GM18868 (cell line): ENCODE measurements at regions not wholly inside any gene's neighbourhood (a gene's known extent, or its start where the extent isn't known, plus 50 kb on each side); places are given as distances from the start of the nearest gene placed in this dataset.
A peak's percentile ranks its signal among the peaks of the same experiment; 100 is the strongest.

Source experiments
- ATAC-seq: cut with Tn5 transposase; IDR thresholded peaks from one replicate; pipeline ENCODE4 v1.9.1; 2021; ENCODE audit warnings: mild to moderate bottlenecking, moderate library complexity; ENCODE audit not compliant: unreplicated experiment

DNA sequence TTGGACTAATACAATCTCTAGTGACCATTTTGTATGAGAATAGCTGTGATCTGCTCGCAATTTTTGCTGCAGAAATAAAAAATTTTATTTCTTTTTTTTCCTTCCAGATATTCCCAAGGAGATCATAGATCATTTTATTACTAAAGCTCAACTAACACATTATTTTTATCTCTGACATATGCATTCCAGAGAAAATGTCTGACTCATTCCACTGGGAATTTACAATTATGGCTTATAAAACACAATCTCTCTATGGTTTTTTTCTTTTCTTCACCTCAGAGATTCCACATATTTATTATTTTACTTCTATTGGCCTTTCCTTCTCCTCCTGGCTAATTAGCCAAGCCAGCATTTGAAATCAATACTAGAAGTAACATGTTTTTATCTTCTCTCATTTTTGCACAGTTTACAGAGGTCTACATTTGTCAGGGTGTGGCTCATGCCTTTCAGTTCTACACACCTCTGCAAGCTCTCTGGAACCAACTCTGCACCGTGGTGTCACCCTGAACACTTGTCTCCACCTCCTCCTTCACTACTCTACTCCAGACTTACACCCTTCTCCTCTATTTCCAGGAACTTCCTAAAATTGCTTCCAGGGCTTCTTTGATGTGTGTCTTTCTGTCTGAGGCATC is 59.8 kb upstream of the GPM6A start:
- no peak for ATAC-seq

DNA sequence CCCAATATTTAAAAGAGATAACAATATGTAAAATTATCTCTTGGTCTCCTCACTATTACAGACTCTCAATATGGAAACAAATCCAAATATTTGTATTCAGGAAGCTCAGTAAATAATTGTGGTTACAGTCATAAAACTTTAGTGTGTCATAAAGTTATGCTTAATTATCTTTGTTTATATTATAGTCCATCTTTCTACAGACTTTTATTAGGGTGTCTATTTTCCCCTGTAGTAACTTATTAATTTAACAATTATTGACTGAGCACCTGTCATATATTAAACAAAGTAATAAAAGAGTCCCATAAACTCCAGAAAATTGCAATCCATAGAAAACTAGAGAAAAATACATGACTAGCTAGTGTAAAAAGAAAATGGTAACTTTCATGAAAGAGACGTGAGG is 61.6 kb upstream of the GPM6A start:
- ATAC-seq, result no peak

DNA sequence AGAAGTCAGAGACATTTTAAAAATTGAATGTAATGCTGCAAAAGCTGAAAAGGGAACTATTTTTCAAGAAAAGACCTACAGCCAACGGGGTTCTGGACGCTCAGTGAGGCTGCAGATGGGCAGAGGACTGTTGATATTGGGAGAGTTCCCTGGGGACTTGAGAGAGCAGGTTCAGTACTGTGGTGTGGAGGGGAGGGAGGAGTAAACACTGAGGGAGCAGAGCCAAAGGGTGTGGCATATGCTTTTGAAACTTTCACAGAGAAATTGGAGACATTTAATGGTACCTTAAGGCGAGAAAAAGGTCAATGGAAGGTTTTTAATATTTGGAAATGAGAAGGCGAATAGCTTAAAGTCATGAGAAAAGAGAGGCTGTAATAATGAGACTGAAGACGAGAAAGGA is 62.2 kb upstream of the GPM6A start:
- no peak for ATAC-seq

DNA sequence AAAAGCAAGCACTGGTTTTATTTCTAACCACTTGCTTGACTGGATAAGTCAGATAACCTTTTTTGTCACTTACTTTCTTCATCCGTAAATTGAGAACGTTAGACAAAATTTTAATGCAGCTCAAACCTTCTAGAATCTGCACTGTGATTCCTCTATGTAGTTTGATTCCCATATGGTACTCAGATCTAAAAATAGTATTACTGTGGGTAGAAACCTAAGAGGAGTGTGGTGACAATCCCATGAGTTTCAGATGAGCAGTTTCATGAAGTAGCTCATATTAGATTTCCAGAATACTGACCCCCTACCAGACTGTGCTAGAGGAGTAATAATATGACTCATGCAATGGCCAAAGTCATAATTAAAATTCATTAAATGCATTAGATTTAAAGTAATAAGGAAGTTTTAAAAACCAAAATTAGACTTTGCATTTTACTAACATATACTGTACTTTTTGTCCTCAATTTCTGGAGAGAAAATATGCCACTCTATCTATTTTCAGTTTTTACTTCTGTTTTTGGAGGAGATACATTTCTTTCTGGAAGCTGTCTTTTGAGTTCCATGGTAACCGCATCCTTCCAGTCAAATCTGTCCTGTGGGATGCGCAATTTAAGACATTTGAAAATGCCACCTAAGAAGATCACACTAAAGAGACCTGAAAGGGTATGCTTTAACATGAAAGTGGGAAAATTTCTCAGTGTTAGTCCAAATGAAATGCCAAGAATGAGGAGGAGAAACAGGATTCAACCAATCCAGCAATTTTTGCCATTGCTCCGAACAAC is 64.1 kb upstream of the GPM6A start:
- no peak for ATAC-seq

DNA sequence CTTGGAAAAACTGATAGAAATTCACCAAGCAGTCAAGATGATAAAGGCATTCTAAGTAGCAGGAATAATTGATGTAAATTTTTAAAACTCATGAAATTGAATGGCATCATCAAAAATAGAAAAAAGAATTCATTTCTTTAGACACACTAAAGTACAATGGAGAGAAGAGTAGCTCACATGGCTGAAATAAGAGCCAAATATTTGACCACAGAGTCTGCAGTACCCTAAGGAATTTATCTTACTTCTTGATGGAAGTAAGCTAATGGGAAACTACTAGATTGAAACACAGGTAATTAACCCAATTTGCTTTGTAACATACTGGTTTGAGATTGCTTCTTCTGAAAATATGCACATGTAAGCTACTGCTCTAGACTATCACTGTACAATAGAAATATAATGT is 70.8 kb upstream of the GPM6A start:
- no peak for ATAC-seq

DNA sequence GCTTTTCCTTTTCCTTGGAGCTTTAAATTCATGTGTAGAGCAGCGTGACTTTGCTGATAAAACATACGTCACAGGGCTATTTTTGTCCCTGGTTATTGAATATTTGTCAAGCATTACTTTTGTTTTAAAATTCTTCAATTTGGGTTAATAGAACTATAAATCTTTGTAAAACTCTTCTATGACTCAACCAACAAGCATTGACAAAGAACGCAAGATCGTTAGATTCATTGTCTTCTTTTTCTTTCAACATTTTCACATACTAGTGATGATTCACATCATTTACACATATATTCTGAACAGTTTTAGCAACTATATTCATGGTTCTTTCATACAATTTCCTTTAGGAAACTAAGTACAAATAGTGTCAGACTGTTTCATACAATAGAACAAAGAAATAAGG is 72.0 kb upstream of the GPM6A start:
- ATAC-seq, result no peak

DNA sequence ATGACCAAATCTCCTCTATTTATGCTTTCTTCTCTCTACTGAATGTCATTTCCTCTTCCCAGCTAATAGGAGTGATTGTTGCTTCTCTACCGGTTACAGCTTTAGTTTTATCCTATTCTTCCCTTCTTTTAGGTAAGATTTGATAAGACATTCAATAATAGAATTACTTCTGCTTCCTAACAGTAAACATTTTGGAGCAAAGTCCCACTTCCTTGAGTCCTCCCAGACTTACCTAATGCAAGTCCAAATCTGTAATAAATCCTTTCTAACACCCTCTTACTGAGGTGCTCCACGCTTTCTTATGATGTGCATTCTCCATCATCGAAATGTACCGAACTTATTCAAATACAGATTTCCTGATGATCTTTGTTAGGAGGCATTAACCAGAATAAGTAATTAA is 79.2 kb upstream of the GPM6A start:
- no peak for ATAC-seq

DNA sequence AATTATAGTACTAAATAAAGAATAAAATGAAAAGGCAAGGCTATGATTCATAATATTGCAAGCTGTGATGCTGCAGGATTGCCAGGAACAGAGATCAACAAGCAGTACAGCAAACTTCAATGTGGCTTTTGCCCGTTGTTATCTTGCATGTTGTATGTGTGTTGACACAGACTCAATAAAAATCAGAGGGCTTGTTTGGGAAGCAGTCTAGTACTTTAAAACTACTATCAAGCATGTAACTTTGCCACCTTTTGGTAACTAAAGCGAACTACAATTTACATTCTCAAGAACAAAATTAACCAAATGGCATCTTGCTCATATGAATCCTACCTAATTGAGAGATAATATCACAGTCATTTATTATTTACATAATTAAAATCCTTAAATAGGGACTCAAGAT is 79.8 kb upstream of the GPM6A start:
- peak; percentile 61 for ATAC-seq

DNA sequence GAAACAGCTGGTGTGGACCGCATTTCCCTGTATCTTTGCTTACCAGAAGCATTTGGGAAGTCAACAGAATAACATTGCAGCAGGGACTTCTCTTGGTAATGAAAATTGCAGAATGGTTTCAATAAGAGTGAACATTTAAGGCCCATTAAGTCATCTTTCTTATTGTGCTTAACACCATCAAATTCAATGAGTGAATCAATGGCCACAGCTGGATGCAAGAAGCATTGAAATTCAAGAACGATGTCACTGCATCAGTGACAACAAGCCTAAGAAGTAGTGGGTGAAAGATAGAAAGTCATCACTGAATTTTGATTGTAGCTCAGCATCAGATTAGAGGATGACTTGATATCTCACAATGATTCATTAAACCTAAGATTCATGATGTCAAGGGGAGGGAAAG is 93.9 kb upstream of the GPM6A start:
- ATAC-seq, result no peak

DNA sequence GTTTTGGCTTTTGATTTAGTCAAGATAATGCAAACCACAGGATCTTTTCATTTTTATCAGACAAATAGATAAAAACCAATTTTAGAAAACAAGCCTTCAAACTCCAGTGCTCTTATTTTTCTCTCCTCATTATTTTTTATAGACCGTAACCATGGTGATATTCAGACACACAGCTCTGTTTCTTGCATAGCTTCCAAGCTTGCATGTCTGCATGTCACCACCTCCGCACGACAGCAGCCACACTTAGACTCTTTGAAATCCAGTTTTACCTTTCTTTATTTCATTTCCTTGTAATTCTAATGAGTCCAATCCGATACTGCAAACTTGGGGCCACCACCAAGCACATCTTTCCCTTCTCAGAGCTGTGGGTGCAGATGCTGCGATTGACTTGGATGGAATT is 94.3 kb upstream of the GPM6A start:
- no peak for ATAC-seq

DNA sequence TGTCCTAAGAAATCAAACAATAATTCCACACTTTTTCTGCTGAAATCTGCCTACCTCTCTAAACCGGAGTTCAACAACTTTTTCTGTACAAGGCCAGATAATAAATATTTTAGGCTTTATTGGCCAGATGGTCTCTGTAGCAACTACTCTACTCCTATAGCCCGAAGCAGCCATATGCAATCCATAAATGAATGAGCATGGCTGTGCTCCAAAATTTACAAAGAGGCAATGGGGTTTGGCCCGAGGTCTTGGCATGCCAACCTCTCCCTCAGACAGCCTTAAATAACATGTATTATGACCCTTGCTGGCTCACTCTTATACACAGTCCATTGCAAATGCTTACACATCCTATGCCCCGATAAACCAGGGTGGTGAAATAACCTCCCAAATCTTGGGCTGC is 98.6 kb upstream of the GPM6A start:
- no peak for ATAC-seq

DNA sequence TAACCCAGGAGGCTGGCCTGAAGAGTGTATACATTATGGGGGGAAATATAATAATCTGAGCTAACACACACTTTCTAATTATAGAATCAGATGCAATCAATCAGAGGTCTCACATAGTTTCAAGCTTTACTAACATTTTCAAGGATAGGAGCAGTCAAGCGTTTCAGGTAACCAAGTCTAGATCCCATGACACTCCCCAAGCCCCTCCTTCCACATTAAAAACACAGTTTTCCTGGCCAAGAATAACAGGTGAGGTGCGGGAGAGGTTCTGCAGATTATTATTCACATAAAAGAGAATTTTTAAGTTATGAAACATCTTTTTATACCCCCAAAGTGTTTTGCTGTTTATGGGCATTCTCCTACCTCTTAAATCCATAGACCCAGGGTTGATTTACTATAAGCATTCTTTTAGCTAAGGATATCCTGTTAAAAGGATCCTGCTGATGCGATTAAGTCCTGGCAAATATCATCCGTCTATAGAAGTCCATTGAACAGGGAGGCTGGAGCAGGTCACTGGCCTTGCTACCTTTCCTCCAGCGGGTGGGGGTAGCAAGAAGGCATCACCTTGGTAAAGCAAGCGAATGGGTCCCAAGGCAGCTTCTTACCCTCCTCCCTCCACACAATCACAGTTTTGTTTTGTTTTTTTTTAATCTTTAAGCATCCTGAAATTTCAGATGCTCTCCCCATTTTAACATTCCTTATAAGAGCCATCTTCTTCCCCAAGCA is 104.7 kb upstream of the GPM6A start:
- no peak for ATAC-seq

DNA sequence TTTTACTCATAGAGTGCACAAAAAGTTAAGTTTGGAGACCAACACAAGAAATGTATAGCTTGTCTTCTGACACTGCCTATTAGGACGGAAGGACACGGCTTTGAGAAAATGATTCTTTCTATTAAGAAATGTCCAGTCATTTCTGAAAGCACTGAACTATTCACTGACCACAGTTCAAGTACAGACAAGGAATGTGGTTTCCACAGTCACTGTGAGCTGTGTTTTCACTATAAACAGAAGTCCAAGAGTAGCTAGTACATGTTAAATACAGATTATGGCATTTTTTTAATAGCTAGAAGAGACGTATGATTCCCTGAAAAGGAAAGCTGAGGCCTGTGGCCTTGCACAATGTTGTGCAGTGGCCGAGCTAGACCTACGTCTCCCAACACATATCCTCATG is 115.1 kb upstream of the GPM6A start:
- ATAC-seq, result peak; percentile 64

DNA sequence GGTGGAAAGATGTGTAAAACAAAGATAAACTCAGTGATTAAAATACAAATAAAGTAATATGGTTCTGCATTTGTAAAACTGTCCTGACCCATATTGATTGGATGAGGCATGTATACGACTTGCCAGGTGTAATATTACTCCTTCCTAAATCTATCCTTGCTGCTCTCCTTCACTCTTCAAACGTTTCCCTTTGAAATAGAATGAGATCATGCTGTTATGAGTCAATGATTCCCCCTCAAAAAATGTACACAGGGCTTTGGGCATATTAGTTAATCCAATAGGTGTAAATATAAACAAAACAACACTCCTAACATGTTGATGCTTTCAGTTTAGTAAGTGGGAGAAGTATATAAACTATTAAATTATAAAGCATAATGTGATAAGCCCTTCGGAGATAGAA is 117.4 kb upstream of the GPM6A start:
- ATAC-seq, result no peak

DNA sequence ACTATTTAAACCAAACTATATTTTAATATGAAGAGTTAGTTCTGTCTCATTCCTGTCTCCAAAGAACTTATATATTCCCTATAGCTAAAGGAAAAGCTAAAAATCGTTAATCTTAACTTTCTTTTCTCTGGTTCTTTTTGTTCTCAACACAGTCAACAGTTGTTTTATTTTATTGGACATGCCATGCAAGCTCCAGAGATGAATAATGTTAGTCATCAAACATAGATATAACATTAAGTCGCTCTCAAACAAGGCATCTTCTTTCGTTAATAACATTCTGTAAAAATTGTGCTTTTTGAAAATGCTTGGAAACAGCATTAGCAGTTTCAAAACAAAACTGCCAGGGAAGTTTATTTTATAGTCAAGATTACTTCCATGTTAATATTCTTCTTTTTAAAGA is 117.9 kb upstream of the GPM6A start:
- ATAC-seq, result no peak

DNA sequence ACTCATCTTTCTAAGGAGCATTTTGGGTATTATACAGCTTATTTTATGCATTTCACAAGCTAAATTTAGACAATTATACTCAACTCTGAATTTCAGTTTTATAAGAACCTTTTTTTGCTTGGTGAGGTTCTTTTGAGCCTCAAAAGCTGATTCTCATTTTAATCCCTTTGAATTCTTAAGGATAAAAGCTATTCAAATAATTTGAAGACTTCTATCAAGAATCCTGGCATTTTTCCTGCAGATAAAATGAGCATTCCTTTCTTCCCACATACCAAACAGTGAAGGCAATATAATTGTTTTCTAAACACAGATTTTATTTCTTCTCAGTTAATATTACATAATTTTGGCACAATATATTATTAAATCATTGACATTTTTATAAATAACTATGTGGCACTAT is 118.4 kb upstream of the GPM6A start:
- no peak for ATAC-seq

DNA sequence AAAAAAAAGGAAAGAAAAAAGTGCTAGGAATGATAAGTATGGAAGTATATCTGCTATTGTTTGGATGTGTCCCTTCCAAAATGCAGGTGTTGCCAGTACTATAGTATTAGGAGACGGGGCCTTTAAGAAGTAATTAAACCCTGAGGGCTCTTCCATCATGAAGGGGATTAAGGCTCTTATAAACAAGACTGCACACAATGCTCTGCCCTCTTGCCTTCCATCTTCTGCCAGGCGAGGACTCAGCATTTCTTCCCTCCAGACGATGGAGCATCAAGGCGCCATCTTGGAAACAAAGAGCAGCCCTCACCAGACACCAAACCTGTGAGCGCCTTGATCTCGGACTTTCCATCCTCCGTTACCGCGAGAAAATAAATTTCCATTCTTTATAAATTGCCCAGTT is 120.1 kb upstream of the GPM6A start:
- no peak for ATAC-seq

DNA sequence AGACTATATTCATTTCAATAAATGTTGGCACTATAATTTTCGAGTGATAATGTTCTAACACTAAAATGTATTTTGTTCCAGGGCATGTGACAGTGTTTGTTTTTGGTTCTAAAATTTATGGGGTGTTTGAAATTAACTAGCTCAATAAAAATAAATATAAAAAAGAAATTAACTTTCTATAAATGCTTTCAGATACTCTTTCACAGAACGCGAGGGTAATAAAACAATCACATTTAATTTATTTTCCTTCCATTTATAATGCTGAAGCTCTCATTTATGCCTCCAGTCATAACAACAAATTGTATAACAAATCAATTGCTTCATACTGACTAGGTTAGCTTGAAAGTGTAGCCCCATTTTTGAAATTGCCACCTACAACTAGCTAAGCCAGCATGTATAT is 122.4 kb upstream of the GPM6A start:
- no peak for ATAC-seq

DNA sequence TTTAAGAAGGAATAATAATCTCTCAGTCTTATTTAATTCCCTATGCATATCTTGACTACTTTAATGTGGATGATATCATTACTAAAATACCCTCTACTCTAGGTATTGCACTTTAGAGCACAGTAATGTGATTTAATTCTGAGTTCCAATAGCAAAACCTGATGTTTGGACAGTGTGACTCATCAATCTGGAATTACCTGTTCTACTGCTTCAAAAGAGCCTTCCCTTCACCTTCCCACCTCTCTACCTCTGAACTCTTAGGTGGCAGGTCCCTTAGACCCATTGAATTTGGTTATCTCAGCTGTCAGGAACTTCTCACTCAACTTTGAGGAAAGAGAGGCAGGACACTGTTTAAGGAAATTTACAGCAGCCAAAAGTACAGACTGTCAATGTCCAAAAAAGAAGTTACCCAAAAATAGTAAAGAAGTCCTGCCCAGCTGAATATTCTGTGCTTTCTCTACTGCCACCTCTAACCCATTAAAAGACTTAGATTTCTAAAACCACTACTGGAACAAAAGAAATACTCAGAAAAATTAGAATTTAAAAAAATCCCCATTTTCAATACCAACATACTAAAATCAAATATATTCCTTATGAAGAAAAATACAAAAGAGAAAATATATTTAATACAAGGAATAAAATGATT is 123.1 kb upstream of the GPM6A start:
- no peak for ATAC-seq

DNA sequence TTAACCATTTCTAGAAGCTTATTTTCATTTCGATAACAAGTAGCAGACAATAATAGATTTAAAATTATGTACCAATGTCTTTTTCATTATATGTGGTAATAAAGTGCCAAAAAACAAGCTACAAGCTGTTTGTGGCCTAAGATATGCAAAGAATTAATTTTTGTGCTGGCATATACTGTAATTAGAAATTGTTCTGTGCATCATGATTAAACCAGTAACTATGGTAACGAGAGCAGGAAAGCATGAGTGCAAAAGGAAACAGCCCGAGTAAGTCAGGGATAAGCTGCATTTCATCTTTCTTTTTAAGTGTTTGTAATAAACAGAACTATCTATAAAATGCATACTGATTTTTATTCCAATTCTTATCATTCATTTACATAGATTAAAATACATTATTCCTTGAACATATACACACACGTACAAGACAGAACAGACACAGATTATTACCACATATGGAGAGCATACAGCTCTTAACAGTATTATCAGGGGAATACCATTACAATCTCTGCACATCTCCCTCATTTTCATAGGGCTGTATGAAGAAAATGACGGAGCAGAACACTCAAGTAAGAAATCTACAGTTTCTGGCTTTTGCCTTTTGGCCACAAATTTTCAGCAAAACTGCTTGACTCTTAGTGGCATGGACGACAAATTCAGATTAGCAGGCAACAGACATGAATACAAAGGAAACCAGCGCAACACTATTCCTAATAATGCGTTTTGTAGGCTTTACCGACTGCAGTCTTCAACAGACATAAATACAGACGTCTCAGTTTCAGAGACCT is 121.3 kb upstream of the WDR17 start:
- no peak for ATAC-seq
